ENCODE measurements at regions not wholly inside any gene's neighbourhood (a gene's known extent, or its start where the extent isn't known, plus 50 kb on each side); places are given as distances from the start of the nearest gene placed in this dataset.

DNA sequence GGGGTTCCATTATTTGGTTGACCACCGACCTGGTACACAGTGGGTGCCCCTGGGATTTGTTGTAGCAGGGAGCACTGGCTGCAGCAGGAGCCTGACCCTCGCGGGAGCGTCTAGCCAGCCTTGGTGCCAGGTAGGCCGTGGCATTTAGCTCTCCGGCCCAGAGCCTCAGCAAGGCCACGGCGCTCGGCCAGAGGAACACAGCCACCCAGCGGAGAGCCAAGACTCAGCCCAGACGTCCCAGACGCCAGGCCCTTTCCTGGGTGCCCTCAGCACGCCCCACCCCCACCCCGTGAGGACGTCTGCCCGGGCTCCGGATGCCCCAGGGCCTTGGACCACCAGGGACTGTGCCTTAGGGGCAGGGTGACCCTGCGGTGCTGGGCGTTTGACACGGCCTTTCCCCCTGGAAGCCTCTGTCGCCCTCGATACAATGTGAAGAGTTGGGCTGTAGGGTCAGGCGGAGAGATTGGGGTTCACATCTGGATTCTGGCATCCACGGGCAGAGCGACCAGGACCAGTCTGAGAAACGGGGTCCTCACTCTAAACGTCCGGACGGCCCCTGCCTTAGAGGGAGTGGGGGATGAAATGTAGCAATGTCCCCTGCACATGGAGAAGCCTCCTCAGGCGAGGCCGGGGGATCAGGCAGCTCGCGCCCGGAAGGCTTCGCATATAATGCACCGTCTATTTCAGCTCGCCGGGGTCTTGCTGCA is 99.2 kb upstream of the FGF3 start:
- no peak for DNase-seq (ENCODE audit: low read depth)

DNA sequence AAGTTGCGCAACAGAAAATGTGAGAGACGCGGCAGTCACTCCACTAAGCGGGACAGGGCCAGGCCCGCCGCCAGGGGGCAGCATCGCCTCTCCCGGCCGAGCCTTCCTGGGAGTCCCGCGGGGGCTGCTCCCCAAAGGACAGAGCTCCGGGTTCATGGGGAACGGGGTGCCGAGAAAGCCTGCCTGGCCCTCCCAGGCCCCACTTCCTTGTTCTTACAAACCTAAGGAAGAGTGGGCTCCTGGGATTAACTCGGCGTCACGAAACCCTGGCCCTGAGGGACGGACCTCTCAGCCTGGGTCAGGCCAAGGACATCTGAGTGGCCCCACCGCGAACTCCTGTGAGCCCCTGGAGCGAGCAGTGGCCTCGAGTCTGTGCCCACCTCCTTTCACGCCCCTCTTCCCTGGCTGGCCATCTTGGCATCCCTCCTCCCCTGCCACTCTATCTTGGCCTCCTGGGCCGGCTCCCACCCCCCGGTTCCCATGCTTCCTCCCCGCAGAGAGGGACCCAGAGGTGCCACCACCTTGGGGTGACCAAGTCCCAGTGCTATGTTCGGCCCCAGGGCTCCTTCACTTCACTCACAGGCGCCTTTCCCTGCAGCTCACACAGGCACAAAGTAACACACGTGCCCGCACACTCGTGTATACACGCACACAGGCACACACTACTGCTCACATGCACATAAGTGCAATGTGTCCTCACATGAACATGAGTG is 99.9 kb upstream of the FGF3 start:
- DNase-seq (ENCODE audit: low read depth), result no peak

DNA sequence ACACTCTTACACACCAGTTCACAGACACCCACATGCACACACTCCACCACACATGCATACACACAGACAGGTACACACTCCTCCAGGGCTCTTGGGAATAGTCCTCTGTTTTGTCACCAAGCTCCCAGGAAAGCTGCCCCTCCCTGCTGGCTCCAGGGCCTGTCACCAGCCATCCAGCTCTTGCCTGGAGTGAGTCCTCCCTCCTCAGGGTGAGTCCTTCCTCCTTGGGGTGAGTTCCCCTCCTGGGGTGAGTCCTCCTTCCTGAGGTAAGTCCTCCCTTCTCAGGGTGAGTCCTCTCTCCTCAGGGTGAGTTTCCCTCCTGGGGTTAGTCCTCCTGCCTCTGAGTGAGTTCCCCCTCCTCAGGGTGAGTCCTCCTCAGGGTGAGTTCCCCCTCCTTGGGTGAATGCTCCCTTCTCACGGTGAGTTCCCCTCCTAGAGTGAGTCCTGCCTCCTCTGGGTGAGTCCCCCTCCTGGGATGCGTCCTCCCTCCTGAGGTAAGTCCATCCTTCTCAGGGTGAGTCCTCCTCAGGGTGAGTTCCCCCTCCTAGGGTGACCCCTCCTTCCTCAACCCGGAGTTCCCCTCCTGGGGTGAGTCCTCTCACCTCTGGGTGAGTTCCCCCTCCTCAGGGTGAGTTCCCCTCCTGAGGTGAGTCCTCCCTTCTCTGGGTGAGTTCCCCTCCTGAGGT is 100.6 kb upstream of the FGF3 start:
- DNase-seq (ENCODE audit: low read depth), result no peak

DNA sequence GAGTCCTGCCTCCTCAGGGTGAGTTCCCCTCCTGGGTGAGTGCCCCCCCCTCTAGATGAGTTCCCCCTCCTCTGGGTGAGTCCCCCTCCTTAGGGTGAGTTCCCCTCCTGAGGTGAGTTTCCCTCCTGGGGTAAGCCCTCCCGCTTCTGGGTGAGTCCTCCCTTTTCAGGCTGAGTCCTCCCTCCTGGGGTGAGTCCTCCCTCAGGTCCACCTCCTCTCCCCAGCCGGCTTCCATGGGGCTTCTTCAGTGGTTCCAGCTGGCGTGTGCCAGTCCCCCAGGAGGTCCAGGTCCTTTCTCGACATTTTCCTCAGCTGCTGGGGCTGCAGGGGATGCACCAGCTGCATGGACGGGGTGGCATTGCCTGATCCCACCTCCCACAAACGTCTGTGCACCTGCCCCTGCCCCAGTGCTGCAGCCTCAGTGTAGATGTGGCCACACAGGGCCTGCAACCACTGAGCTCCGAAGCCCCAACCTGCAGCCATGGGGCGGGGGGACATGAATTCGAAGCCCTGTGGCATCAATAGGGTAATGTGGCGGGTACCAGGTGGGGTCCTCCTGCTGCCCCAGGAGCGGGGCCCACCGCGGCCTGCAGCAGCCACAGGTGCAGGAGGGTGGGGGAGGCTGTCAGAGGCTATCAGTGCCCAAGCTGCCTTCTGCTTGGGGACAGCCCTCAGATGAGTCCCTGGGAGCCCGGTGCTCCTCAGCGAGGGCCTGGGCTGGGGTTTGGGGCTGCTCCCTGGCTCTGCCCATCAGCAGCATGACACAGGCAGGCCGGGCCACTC is 101.3 kb upstream of the FGF3 start:
- DNase-seq (ENCODE audit: low read depth), result no peak

DNA sequence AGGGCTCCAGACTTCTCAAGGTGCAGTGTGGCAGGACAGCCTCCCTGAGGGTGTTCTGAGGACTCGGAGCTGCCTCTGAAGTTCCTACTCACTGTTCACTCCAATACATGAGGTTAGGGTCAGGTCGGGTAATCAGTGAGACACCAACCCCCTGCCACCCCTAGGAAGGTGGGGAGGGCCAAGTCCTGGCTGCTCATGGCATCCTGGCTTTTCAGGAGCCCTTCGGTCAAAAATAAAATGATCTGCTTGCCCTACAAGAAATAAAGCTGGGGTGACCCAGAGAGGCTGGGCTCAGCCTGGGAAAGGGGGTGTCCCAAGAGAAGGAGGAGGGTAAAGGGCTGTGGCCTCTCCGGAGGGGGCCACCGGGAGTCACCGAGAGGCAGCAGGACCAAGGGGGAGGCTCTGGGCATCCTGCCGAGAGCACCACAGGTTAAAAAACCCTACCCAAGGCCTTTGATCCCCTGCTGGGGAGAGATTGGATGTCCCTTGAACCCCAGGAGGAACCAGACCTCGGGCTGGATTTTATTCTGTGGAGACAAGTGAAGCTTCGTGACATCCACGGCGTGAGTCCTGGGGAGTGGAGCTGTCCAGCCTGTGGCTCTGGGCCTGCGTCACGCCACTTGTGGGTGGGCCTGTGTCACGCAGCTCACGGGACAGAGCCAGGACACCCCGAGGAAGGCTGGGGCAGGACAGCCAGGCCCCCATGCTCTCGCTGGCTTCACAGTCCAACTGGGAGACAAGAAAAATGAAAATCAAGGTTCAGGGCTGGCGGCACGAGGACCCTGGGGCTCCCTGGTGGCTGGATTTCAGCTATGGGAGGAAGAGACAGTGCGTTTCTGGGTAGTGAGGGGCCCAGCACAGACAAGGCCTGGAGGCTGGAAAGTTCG is 102.2 kb upstream of the FGF3 start:
- DNase-seq (ENCODE audit: low read depth), result no peak

DNA sequence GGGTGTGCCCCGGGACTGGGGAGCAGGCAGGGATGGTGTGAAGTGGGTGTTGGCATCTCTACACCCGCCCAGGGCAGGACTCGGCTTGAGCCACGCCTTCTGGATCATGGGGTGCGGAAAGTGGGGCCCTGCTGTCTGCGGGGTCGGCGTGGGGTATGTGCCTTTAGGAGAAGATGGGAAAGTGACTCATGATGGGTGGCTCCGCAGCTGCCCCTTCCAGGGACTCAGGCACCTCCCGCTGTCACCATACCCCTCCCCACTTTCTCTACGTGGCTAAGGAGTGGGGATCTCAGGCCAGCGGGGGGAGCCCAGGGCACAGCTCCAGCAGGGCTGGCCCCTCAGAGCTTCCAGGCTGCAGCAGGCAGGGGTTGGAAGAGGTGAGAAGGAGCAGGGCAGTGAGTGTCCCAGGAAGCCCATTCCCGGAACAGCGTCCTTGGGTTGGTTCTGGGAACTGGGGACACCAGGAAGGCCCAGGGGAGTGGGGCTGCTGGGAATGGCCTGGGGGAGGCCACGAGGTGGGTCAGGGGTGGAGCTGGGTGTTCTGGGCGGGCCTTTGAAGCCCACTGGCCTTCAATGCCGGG is 102.9 kb upstream of the FGF3 start:
- DNase-seq (ENCODE audit: low read depth), result no peak

DNA sequence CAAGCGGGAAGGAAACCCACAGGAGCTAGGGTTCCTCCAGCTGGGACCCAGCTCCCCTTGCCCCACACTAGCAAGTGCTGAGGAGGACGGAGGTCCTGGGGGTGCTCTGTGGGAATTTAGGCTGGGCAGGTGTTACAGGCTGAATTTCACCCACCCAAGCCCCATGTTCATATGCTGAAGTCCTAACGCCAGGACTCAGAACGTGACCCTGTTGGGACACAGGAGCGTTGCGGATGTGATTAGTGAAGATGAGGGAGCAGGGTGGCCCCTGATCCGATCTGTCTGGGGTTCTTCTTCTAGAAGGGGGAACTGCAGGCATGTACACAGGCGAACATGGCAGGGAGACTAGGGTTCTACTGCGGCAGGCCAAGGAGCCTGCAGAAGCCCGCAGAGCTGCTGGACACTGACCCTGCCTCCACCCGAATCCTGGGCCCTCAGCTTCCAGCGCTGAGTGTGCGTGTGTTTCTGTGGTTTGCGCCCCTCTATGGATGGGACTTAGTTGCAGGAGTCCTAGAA is 103.4 kb upstream of the FGF3 start:
- DNase-seq (ENCODE audit: low read depth), result no peak

DNA sequence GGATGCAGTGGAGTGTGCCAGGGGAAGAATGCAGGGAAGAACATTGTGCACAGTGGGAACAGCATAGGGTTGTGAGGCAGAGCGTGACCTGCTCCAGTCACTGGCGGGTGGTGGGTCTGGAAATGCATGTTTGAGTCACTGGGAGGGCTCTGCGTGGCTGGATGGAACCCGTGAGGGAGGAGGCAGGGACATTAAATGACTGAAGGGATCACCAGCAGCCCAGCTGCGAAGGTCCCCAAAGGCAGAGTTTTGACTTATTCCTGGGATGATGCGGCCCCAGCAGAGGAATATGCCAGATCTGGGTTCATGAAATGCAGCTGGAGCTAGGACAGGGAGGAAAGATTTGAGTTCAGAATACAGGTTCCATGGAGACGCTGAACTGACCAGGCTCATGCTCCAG is 104.0 kb upstream of the FGF3 start:
- DNase-seq (ENCODE audit: low read depth), result no peak

DNA sequence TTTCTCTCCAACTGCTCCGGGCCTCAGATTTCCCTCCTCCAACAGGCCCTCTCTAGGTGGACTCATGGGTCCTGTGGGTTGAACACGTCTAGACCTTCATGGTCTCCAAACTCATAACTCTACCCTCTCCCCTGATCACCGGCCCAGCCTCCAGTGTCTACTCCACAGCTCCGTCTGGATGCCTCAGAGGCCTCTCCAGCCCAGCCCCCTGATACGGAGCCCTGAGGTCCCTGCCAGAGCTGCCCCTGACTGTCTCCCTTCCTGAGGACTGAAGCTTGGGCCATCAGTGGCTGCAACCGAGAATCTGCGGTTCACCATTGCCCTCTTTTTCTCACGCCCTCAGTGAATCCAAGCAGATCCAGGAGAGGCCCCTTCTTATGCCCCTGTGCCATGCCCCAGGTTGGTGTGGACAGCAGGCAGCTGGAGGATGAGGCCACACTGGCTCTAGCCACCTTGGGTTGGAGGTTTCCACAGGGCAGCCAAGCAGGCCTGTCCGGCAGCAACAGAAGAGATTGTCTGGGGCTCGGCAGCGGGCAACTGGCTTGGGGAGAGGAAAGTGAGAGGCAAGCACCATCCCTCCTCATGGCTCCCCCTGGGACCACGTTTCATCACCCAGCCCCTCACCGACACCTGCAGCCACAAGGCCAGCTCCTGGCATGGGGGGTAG is 104.6 kb upstream of the FGF3 start:
- no peak for DNase-seq (ENCODE audit: low read depth)

DNA sequence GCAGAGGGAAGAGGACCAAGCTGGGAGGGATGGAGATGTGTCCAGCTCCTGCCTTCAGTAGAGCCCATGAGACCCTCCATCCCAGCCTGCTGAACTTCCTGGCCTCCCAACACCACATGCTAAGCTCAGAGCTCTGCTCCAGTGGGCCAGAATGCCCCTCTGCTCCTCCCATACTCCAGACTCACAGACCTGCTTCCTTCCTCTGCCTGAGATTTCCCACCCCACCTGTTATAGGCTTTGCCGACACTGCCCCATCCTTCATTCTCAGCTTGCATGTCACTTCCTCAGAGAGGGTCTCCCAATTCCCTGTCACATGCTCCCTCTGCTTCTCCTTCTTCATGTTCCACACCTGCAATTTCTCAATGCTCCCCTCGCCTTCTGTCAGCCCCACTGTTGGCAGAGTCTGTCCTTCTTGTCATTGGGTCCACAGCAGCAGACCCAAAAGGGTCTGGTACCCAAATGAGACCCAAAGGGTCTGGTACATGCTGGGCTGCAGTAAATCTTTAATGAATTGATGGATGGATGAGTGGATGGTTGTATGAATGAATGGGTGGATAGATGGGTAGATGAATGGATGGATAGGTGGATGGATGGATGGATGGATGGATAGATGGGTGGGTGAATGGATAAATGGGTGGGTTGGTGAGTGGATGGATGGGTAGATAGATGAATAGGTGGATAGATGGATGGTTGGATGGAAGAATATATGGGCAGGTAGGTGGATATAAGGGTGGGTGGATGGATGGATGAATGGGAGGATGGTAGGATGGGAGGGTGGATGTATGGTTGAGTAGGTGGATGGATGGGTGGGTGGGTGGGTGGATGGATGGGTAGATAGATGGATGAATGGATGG is 105.3 kb upstream of the FGF3 start:
- DNase-seq (ENCODE audit: low read depth), result no peak

DNA sequence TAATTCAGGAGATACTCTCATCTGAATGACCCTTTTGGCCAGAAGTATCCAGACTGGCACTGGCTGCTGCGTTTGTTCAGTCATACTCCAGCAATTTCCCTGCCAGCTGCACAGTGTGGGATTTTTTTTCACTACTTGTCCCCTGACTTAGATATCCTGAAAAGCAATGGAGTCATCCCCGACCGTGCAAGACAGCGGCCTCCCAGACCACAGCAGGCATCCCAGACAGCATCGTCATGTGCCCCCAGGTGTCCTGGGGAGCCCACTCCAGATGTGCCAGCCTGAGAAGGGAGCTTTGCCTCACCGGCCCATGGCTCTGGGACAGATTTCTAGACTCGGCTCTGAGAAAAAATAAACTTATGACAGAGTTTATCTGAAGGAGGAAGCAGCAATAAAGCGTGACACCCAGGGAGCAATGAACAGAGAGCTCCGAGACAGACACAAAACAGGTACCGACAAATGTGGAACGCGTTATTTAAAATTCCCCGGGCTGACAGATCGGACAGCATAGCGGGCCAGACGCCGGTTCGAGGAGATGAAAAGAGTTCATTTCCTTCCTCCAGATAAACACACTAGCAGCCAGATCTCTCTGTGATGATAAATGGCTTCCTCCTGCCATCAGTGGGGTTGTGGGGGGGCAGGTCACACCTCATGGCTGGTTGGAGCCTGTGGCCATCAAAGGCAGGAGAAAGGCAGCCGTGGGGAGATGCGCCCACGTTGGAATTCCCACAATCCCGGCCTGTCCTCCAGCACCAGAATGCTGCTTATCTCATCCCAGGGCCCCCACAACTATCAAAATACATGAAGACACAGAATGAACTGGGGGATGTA is 106.4 kb upstream of the FGF3 start:
- no peak for DNase-seq (ENCODE audit: low read depth)

DNA sequence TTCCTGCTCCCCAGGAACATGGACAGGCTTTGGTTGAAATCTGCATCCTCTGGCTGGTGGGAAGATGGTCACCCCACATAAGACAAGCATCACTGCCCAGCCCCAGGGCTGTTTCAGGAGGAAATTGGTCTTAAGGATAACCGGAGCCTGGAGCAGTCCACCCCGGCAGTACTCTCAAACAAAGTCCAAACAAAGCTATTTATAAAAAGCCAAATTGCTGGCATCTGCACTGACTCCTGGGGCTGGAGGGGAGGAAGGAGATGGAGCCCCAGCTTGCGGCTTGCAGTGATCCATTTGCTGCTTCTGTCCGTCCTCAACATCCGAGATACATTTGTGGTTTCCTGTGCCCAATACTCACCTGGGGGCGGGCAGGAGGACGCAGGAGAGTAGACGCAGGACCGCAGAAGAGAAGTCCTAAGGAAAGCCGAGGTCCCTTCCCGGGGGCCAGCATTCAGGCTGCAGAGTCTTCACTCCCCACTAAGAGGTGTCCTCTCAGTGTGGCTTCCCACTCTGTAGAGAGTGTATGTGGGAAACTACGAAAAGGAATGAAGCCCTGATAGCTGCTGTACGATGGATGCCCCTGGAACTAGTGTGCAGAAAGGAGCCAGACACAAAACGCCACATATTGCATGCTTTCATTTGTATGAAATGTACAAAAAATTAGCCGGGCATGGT is 107.3 kb upstream of the FGF3 start:
- no peak for DNase-seq (ENCODE audit: low read depth)

DNA sequence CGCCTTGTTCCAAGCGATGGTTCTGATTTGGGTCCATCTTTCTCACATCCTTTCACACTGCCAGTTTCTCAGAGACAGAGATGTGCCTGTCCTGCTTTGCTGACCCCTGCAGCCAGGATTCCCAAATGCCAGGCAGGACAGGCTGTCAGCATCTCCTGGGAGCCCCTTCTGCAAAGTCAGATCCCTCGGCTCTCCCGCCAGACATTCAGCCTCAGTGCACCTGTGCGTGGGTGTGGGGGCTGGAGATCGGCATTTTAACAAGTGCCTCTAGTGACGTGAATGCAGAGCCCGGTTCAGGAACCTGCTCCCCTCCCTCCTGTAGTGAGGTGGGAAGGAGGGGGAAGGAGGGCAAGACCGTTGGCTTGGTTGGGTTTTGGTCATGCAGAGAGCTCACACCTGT is 108.9 kb upstream of the FGF3 start:
- no peak for DNase-seq (ENCODE audit: low read depth)

DNA sequence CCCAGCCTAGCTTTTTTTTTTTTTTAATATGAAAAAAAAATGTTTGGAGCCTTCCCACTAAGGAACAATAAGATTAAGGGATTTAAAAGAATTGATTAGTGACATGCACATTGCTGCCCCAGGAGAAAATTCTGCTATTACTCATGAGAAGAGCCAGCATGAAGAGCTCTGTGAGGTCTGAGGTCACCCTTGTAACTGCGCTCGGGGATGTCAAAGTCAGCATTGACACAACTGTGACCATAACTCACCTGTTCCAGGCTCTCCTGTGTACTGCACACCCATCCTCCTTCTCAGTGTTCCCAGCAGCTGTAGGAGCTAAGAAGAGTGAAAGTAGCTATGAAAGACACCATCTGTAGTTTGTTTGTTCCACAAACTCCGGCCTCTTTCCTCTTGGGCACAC is 109.8 kb upstream of the FGF3 start:
- no peak for DNase-seq (ENCODE audit: low read depth)

DNA sequence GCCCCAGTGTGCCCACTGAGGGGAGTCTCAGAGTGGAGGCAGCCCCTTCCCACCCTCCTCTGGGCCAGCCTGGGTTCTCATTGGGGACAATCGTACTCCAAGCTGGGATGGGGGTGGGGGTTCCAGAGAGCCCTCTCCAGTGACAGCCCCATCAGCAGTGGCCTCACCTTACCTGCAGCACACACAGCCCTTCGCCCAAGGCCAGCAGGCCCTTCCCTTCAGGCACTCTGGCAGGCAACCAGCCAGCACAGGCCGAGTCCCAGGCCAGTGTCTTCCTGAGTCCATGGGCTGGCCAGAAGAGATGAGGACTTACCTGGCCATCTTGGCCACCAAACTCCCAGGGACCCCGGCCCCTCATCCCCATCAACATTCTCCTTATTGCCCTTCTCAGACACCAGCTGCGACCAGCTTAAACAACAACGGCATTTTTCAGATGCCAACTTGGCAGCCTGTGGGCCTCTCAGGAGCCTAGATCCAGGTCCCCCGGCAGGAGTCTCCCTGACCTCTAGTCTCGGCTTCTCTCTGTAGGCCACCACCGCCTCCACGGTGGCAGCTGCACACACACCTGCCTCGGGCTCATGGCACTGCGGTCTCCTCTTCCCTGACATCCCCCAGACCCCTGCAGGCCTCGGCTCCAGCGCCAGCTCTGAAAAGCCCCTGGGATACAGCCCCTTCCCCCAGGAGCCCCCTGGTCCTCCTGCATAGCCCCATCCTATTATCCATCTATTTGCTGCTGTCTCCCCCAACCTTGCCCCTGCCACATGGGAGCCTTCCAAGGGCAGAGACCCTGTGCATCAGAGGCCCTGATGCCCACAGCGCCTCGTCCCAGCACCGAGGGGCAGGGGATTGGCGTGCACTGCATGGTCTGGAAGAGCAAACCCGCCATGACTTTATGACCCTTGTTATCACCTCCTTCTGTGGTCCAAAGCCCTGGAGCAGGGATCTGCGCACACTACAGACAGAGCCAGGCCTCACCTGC is 111.2 kb upstream of the FGF3 start:
- no peak for DNase-seq (ENCODE audit: low read depth)

DNA sequence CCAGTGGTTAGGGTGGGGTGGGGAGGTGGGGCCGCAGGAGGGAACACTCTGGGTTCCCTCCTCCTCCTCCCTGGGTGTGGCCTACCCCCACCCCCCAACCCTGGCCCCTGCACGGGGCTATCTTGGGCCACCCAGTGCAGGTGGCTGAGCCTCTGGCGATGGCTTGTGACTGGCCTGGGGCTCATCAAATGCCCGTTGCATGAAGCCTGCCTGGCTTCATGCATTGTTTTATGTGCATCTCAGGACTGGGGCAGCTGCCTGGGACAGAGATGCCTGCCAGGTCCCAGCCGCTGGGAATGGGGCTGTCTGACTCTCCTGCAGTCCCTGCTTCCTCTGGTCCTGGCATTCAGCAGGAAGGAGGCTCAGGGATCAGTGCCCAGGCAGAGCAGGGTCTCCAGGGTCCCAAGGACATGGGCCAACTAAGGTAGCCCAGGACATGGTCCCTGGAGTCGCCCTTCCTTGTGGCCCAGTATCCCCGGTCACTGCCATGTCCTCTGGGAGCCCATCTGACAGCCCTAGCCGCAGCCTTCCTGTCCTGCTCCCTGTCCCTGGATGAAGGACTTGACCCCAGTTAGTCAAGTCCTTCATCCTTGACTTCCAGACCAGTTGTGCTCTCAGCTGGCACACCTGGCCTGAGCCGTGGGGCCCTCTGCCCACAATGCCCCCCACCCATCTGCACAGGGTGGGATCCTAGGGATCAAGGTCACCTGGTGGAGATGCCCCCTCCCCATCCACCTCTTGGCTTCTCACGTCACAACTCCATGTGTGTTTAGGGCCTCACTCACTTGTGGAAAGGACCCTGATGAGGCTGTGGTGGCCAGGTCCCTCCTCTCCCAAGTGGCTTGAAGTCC is 112.1 kb upstream of the FGF3 start:
- no peak for DNase-seq (ENCODE audit: low read depth)
